Fibroblast of skin of abdomen (primary cell): ENCODE measurements at regions not wholly inside any gene's neighbourhood (a gene's known extent, or its start where the extent isn't known, plus 50 kb on each side); places are given as distances from the start of the nearest gene placed in this dataset.

Source experiments
- DNase-seq: peaks from one replicate; pipeline ENCODE4 v3.0.0-alpha.2; 2013

DNA sequence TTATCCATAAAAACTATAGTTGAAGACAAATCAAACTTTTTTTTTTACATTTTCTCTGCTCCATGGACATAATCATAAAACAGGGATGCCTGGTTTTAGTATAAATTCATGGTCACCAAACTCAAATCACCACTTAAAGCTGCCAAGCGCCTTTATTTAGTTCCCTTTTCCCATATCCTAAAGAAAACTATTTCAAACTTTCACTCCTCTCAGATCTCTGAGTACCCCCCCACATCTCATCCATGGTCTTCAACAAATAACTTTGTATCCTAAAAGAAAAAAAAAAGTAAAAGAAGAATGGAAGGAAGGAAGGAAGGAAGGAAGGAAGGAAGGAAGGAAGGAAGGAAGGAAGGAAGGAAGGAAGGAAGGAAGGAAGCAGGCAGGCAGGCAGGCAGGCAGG lies 1438.7 kb downstream of the C4orf33 start:
- DNase-seq, result no peak

- no peak for DNase-seq
Measured at GRCh38 chr4:130542953-130543352, 1447.0 kb downstream of the C4orf33 start.

- DNase-seq, result no peak
Measured at GRCh38 chr4:130545171-130545570, 1449.2 kb downstream of the C4orf33 start.

DNA sequence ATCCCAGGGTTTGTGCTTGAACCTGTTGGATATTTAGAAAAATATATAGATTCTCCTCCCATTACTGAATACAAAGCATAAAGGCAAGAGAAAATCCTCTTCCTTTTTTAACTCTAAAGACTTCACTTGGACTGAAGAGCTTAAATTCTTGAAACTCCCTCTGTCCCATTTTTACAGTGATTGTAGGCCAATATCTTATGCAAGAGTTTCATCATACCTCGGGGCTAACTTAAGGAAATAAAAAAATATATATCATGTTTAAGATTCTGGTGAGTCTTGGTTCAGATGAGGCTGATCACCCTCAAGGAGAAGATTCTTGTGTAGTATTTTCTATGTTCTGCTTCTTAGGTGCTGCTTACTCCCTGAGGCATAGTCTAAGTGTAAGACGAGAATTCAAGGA lies 1449.6 kb downstream of the C4orf33 start:
- DNase-seq, result no peak

GRCh38 chr4:130559268-130559667 lies 1463.3 kb downstream of the C4orf33 start:
- no peak for DNase-seq

- DNase-seq, result peak; percentile 75
Measured at GRCh38 chr4:130563185-130563888, 1467.4 kb downstream of the C4orf33 start.

DNA sequence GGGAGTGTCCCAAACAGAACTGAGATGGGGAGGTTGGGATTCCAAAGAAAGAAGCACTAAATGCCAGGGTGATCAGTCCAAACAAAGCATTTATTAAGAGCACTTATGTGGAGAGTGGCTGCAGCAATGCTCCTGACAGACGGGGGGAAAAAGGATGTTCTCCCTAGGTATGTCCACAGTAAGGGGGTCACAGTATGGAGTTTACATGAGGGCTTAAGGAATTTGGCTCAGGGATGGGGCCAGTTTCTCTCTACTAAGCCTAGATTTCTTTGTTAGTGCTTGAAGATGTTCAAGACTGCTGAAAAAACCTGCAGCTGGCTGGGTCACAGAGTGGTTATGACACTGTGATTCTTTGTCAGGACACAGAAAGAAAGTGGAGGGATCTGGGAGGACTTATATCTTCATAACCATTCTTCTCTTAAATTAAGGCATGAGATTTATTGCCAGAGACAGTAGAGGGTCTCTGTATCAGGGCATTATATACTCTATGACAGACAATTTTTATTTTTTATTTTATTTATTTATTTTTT lies 1468.0 kb downstream of the C4orf33 start:
- DNase-seq, result no peak

DNA sequence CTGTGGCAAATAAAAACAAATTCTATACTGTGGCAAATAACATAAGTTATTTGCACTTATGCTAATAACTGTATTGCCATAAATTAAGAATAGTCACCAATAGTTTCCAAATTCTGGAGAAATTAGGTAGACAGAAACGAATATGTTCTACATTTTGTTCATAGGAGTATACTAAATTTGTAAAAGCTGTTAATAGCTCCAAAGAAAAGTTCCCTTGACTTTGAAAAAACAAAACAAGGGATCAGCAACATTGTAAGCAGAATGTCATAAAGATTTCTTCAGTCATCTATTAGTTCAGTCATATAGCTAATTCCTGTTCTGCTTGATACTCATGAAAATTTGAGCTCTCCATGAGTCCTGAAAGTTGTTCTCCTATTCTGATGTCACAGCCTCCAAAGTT lies 1472.8 kb downstream of the C4orf33 start:
- no peak for DNase-seq

GRCh38 chr4:130573742-130574141 lies 1477.8 kb downstream of the C4orf33 start:
- DNase-seq, result no peak

DNA sequence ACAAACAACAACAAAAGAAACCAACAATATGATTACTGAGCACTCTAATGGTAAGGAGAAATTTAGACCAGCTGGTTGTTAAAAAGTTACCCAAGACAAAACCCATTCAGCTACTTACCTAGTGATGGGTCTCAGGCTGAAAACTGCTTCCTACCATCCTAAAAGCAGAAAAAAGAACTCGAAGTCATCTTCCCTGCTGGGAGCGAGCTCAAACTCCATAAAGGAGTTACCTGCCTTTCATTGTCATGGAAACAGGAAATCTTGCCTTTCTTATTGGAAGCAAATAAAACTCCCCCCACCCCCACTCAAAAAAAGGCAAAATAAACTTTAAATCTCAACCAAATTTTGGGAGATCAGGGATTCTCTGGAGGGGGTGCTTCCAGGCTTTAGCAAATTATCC lies 1478.3 kb downstream of the C4orf33 start:
- no peak for DNase-seq

GRCh38 chr4:130576218-130576617 lies 1480.3 kb downstream of the C4orf33 start:
- DNase-seq, result no peak

DNA sequence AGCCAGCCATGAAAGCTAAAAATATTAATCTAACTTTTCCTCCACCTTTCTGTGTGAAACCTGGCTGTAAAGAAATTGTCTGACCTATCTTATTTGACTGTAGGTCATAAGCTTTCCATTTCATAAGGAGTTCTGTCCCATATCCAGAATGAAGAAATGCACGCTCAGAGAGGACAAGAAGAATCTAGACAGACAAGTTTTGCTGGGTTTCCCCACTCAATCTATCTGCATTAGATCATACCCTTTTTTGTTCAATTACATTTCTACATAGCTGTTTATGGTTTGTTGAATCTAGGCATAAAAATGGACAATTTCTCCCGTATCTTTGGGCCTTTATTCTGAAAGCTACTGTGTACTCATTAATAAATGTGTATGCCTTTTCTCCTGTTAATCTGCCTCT lies 1495.1 kb downstream of the C4orf33 start:
- no peak for DNase-seq

- DNase-seq, result no peak
Measured at GRCh38 chr4:130600706-130601105, 1504.8 kb downstream of the C4orf33 start.

- DNase-seq, result no peak
Measured at GRCh38 chr4:130603043-130603442, 1507.1 kb downstream of the C4orf33 start.

- no peak for DNase-seq
Measured at GRCh38 chr4:130608121-130608520, 1512.2 kb downstream of the C4orf33 start.

GRCh38 chr4:130628531-130628930 lies 1532.6 kb downstream of the C4orf33 start:
- DNase-seq, result no peak

DNA sequence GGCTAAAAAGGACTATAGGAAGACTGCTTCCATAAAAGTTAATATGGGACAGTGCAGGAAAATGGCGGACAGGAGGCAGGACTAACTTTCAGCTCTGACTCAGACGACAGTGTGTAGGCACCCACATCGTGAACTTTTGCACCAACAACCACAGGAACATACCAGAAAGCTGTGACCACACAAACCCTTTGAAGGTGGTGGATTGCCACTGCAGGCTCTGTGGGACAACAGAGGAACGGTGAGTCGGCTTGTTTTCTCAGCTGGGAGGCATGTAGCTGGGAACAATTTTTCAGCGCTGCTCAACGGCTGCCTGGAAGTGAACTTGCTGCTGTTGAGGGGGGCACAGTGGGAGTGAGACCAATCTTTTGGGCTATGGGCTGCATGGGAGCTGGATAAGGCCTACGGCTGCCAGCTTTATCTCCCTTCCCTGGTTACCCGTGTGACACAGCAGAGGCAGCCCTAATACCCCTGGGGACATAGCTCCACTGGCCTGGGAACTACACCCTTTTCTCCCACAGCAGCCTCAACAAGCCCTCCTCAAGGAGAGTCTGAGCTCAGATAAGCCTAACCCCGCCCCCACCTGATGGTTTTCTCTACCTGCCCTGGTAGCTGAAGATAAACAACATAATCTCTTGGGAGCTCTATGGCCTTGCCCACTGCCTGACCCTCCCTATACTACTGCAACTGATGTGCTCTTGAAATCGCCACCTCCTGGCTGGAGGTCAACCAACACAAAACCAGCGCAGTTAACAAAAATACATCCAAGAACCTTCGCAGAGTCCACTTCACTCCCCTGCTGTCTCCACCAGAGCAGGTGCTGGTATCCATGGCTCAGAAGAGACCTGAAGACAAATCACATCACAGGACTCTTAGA lies 1537.0 kb downstream of the C4orf33 start:
- no peak for DNase-seq

- DNase-seq, result no peak
Measured at GRCh38 chr4:130636486-130636885, 1540.5 kb downstream of the C4orf33 start.

GRCh38 chr4:130640592-130640991 lies 1544.6 kb downstream of the C4orf33 start:
- no peak for DNase-seq

DNA sequence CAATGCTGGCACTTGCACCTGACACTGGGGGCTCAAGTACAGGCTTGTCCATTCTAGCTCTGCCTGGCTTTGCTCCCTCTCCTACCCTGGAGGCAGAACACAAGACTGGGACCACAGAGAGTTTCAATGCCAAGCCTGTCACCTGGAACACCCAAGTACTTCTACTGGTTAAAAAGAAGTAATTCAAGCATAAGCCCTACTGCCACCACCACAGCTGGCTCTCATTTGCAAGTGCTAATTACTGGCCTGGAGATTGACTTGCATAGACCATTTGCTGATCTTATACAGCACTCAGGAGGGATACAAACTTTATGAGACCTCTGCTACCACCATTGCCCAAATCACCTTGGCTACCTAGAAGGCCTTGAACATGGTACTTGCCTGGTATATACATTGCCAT lies 1550.9 kb downstream of the C4orf33 start:
- no peak for DNase-seq

DNA sequence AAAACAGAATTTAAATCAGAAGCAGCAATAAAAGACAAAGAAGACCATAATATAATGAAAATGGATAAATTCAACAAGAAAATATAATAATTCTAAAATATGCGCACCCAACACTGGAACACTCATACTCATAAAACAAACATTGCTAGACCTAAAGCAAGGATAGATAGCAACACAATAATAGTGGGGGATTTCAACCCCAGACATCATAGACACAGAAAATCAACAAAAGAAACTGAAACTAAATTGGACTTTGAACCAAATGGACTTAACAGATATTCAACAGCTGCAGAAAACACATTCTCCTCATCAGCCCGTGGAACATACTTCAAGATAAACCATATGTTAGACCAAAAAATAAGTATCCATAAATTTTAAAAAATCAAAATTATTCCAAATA lies 1552.6 kb downstream of the C4orf33 start:
- no peak for DNase-seq

GRCh38 chr4:130653842-130654241 lies 1557.9 kb downstream of the C4orf33 start:
- DNase-seq, result no peak

- no peak for DNase-seq
Measured at GRCh38 chr4:130659320-130659719, 1563.4 kb downstream of the C4orf33 start.

GRCh38 chr4:130668859-130669258 lies 1572.9 kb downstream of the C4orf33 start:
- no peak for DNase-seq
